ENCODE measurements at regions not wholly inside any gene's neighbourhood (a gene's known extent, or its start where the extent isn't known, plus 50 kb on each side); places are given as distances from the start of the nearest gene placed in this dataset.

DNA sequence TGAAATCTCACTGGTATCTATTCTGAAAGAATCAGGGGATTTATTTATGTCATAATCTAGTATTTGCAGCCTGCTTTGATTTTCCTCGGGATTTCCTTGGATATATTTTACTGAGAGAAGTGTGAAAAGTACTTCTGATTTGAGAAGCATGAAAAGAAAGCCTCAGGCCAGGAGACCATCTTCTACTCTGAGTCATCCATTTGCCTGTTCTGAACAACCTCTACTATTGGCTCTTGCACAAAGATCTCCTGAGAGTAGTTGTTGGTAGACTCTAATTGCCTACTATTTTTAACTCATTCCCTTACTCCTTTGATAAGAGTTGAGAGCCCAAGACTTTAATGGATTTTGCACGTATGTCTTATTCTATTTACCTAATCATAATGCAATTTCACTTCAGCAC is 318.9 kb downstream of the BCHE start:
- H3K27ac ChIP-seq (ENCODE audit: low read depth in 1 of 2, low read length in 1 of 2), result no peak overlapping the region
- no peak overlapping the region for H3K4me3 ChIP-seq (ENCODE audit: low read length in 2 of 2)
- no peaks in the 10 kb centered on the region for H3K36me3 ChIP-seq (ENCODE audit: control insufficient read depth in 2 of 2, insufficient read depth in 2 of 2, low read length in 1 of 2)
- H3K27me3 ChIP-seq (ENCODE audit: control insufficient read depth in 2 of 2, insufficient read depth in 1 of 2, low read length in 1 of 2), result no peaks in the 10 kb centered on the region
- peaks cover 0 to 4% of the 10 kb centered on the region in 2 donors for H3K9me3 ChIP-seq (ENCODE audit: control insufficient read depth in 2 of 2, insufficient read depth in 1 of 2, low read length in 1 of 2)
- 90% methylated on average over 2 of the region's 2 CpGs for WGBS
- no peaks in the 10 kb centered on the region for H3K4me1 ChIP-seq (ENCODE audit: control insufficient read depth in 2 of 2, insufficient read depth in 2 of 2, low read length in 2 of 2)
- DNase-seq (ENCODE audit: low read depth in 6 of 9, low spot score in 9 of 9), result no peak

GRCh38 chr3:165513715-165514701 is 317.8 kb upstream of the SLITRK3 start:
- no peaks in the 10 kb centered on the region for H3K27me3 ChIP-seq (ENCODE audit: control insufficient read depth in 2 of 2, insufficient read depth in 1 of 2, low read length in 1 of 2)
- no peaks in the 10 kb centered on the region for H3K4me1 ChIP-seq (ENCODE audit: control insufficient read depth in 2 of 2, insufficient read depth in 2 of 2, low read length in 2 of 2)
- DNase-seq (ENCODE audit: low read depth in 6 of 9, low spot score in 9 of 9), result no peak
- H3K4me3 ChIP-seq (ENCODE audit: low read length in 2 of 2), result no peak overlapping the region
- peaks cover 0 to 4% of the 10 kb centered on the region in 2 donors for H3K9me3 ChIP-seq (ENCODE audit: control insufficient read depth in 2 of 2, insufficient read depth in 1 of 2, low read length in 1 of 2)
- no peak overlapping the region for H3K27ac ChIP-seq (ENCODE audit: low read depth in 1 of 2, low read length in 1 of 2)
- 89% methylated on average over 4 of the region's 4 CpGs for WGBS
- no peaks in the 10 kb centered on the region for H3K36me3 ChIP-seq (ENCODE audit: control insufficient read depth in 2 of 2, insufficient read depth in 2 of 2, low read length in 1 of 2)

DNA sequence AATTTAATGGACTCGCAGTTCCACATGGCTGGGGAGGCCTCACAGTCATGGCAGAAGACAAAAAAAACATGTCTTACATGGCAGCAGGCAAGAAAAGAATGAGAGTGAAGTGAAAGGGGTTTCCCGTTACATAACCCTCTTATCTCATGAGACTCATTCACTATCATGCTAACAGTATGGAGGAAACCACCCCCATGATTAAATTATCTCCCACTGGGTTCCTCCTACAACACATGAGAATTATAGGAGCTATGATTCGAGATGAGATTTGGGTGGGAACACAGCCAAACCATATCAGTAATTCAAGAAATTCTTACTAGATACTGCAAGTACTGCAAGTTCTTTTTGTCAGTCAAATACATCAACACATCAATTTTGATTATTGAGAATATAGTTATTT is 311.4 kb upstream of the SLITRK3 start:
- H3K9me3 ChIP-seq (ENCODE audit: control insufficient read depth in 2 of 2, insufficient read depth in 1 of 2, low read length in 1 of 2), result peaks cover 1 to 12% of the 10 kb centered on the region in 2 donors
- H3K36me3 ChIP-seq (ENCODE audit: control insufficient read depth in 2 of 2, insufficient read depth in 2 of 2, low read length in 1 of 2), result no peaks in the 10 kb centered on the region
- H3K27ac ChIP-seq (ENCODE audit: low read depth in 1 of 2, low read length in 1 of 2), result no peak overlapping the region
- H3K4me1 ChIP-seq (ENCODE audit: control insufficient read depth in 2 of 2, insufficient read depth in 2 of 2, low read length in 2 of 2), result no peaks in the 10 kb centered on the region
- 89% methylated on average over 3 of the region's 3 CpGs for WGBS
- no peak for DNase-seq (ENCODE audit: low read depth in 6 of 9, low spot score in 9 of 9)
- no peaks in the 10 kb centered on the region for H3K27me3 ChIP-seq (ENCODE audit: control insufficient read depth in 2 of 2, insufficient read depth in 1 of 2, low read length in 1 of 2)
- H3K4me3 ChIP-seq (ENCODE audit: low read length in 2 of 2), result no peak overlapping the region

DNA sequence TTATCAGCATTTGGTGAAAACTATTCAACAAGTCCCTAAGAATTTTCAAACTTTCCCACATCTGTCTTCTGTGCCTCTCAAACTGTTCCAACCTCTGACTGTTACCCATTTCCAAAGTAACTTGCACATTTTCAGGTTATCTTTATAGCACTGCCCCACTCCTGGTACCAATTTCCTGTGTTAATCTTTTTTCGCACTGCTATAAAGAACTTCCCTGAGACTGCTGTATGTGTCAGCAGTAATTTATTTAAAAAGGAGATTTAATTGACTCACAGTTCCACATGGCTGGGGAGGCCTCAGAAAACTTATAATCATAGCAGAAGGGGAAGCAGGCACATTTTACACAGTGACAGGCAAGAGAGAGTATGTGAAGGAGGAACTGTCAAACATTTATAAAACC is 310.9 kb upstream of the SLITRK3 start:
- no peak for DNase-seq (ENCODE audit: low read depth in 6 of 9, low spot score in 9 of 9)
- H3K27me3 ChIP-seq (ENCODE audit: control insufficient read depth in 2 of 2, insufficient read depth in 1 of 2, low read length in 1 of 2), result no peaks in the 10 kb centered on the region
- no peaks in the 10 kb centered on the region for H3K4me1 ChIP-seq (ENCODE audit: control insufficient read depth in 2 of 2, insufficient read depth in 2 of 2, low read length in 2 of 2)
- 93% methylated on average over 1 of the region's 1 CpG for WGBS
- no peak overlapping the region for H3K4me3 ChIP-seq (ENCODE audit: low read length in 2 of 2)
- no peak overlapping the region for H3K27ac ChIP-seq (ENCODE audit: low read depth in 1 of 2, low read length in 1 of 2)
- H3K9me3 ChIP-seq (ENCODE audit: control insufficient read depth in 2 of 2, insufficient read depth in 1 of 2, low read length in 1 of 2), result peaks cover 1 to 12% of the 10 kb centered on the region in 2 donors
- H3K36me3 ChIP-seq (ENCODE audit: control insufficient read depth in 2 of 2, insufficient read depth in 2 of 2, low read length in 1 of 2), result no peaks in the 10 kb centered on the region

GRCh38 chr3:165505657-165506056 is 309.5 kb upstream of the SLITRK3 start:
- no peak for DNase-seq (ENCODE audit: low read depth in 6 of 9, low spot score in 9 of 9)
- no peaks in the 10 kb centered on the region for H3K27me3 ChIP-seq (ENCODE audit: control insufficient read depth in 2 of 2, insufficient read depth in 1 of 2, low read length in 1 of 2)
- H3K4me3 ChIP-seq (ENCODE audit: low read length in 2 of 2), result no peak overlapping the region
- no peak overlapping the region for H3K27ac ChIP-seq (ENCODE audit: low read depth in 1 of 2, low read length in 1 of 2)
- peaks cover 1 to 12% of the 10 kb centered on the region in 2 donors for H3K9me3 ChIP-seq (ENCODE audit: control insufficient read depth in 2 of 2, insufficient read depth in 1 of 2, low read length in 1 of 2)
- no peaks in the 10 kb centered on the region for H3K4me1 ChIP-seq (ENCODE audit: control insufficient read depth in 2 of 2, insufficient read depth in 2 of 2, low read length in 2 of 2)
- no peaks in the 10 kb centered on the region for H3K36me3 ChIP-seq (ENCODE audit: control insufficient read depth in 2 of 2, insufficient read depth in 2 of 2, low read length in 1 of 2)

DNA sequence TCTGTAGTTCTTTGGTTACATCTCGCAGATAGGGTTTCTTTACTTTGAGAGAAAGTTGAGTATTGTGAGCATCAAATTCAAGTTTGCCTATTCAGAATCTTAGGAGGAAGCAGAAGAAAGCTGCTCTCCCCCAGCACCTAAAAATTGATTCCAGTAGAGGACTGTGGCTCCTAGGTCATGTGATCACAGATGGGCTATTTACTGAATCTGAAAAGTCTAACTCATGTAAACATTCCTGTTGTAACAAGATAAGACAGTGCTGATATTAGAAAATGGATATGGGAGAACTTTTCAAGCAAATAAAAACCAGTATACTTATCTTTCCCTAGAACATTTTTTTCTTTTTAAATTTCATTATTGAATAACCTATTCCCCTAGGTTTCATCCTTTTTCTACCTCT is 308.4 kb upstream of the SLITRK3 start:
- Histone ChIP-seq H3K4me1 (ENCODE audit: control insufficient read depth in 2 of 2, insufficient read depth in 2 of 2, low read length in 2 of 2) (no peaks in the 10 kb centered on the region), H3K9me3 (ENCODE audit: control insufficient read depth in 2 of 2, insufficient read depth in 1 of 2, low read length in 1 of 2) (peaks cover 1 to 12% of the 10 kb centered on the region in 2 donors), H3K27me3 (ENCODE audit: control insufficient read depth in 2 of 2, insufficient read depth in 1 of 2, low read length in 1 of 2) (no peaks in the 10 kb centered on the region), H3K4me3 (ENCODE audit: low read length in 2 of 2) (no peak overlapping the region), H3K36me3 (ENCODE audit: control insufficient read depth in 2 of 2, insufficient read depth in 2 of 2, low read length in 1 of 2) (no peaks in the 10 kb centered on the region), H3K27ac (ENCODE audit: low read depth in 1 of 2, low read length in 1 of 2) (no peak overlapping the region)
- WGBS, result 95% methylated on average over 1 of the region's 1 CpG
- no peak for DNase-seq (ENCODE audit: low read depth in 6 of 9, low spot score in 9 of 9)

GRCh38 chr3:165503825-165504224 is 307.6 kb upstream of the SLITRK3 start:
- 92% methylated on average over 4 of the region's 4 CpGs for WGBS
- H3K4me3 ChIP-seq (ENCODE audit: low read length in 2 of 2), result no peak overlapping the region

GRCh38 chr3:165503346-165503745 is 307.2 kb upstream of the SLITRK3 start:
- Histone ChIP-seq H3K36me3 (ENCODE audit: control insufficient read depth in 2 of 2, insufficient read depth in 2 of 2, low read length in 1 of 2) (no peaks in the 10 kb centered on the region), H3K9me3 (ENCODE audit: control insufficient read depth in 2 of 2, insufficient read depth in 1 of 2, low read length in 1 of 2) (peaks cover 1 to 12% of the 10 kb centered on the region in 2 donors), H3K4me3 (ENCODE audit: low read length in 2 of 2) (no peak overlapping the region), H3K27ac (ENCODE audit: low read depth in 1 of 2, low read length in 1 of 2) (no peak overlapping the region), H3K27me3 (ENCODE audit: control insufficient read depth in 2 of 2, insufficient read depth in 1 of 2, low read length in 1 of 2) (no peaks in the 10 kb centered on the region), H3K4me1 (ENCODE audit: control insufficient read depth in 2 of 2, insufficient read depth in 2 of 2, low read length in 2 of 2) (no peaks in the 10 kb centered on the region)
- no peak for DNase-seq (ENCODE audit: low read depth in 6 of 9, low spot score in 9 of 9)

More at GRCh38 chr3:165503825-165504224, 307.6 kb upstream of the SLITRK3 start:
- Histone ChIP-seq H3K27ac (ENCODE audit: low read depth in 1 of 2, low read length in 1 of 2) (no peak overlapping the region), H3K9me3 (ENCODE audit: control insufficient read depth in 2 of 2, insufficient read depth in 1 of 2, low read length in 1 of 2) (peaks cover 1 to 12% of the 10 kb centered on the region in 2 donors), H3K4me1 (ENCODE audit: control insufficient read depth in 2 of 2, insufficient read depth in 2 of 2, low read length in 2 of 2) (no peaks in the 10 kb centered on the region), H3K27me3 (ENCODE audit: control insufficient read depth in 2 of 2, insufficient read depth in 1 of 2, low read length in 1 of 2) (no peaks in the 10 kb centered on the region), H3K36me3 (ENCODE audit: control insufficient read depth in 2 of 2, insufficient read depth in 2 of 2, low read length in 1 of 2) (no peaks in the 10 kb centered on the region)
- DNase-seq (ENCODE audit: low read depth in 6 of 9, low spot score in 9 of 9), result no peak

- H3K36me3 ChIP-seq (ENCODE audit: control insufficient read depth in 2 of 2, insufficient read depth in 2 of 2, low read length in 1 of 2), result no peaks in the 10 kb centered on the region
- WGBS, result 79% methylated on average over 3 of the region's 3 CpGs
Measured at GRCh38 chr3:165502707-165503106, 306.5 kb upstream of the SLITRK3 start.

More at GRCh38 chr3:165502707-165503106, 306.5 kb upstream of the SLITRK3 start:
- DNase-seq (ENCODE audit: low read depth in 6 of 9, low spot score in 9 of 9), result no peak
- Histone ChIP-seq H3K4me1 (ENCODE audit: control insufficient read depth in 2 of 2, insufficient read depth in 2 of 2, low read length in 2 of 2) (no peaks in the 10 kb centered on the region), H3K27ac (ENCODE audit: low read depth in 1 of 2, low read length in 1 of 2) (no peak overlapping the region), H3K4me3 (ENCODE audit: low read length in 2 of 2) (no peak overlapping the region), H3K9me3 (ENCODE audit: control insufficient read depth in 2 of 2, insufficient read depth in 1 of 2, low read length in 1 of 2) (peaks cover 1 to 9% of the 10 kb centered on the region in 2 donors), H3K27me3 (ENCODE audit: control insufficient read depth in 2 of 2, insufficient read depth in 1 of 2, low read length in 1 of 2) (no peaks in the 10 kb centered on the region)
